Keratinocyte (primary cell): ENCODE measurements at regions not wholly inside any gene's neighbourhood (a gene's known extent, or its start where the extent isn't known, plus 50 kb on each side); places are given as distances from the start of the nearest gene placed in this dataset.

Experiments
- CTCF ChIP-seq, 3 experiments: IDR thresholded peaks in 1 of 3; conservative IDR thresholded peaks in 1 of 3; optimal IDR thresholded peaks in 1 of 3; 2 replicates in 2 of 3; 3 replicates in 1 of 3; pipeline versions ENCODE3 to v1.5.1; 2011; ENCODE audit warnings: low read length in 3 of 3, mild to moderate bottlenecking in 3 of 3, moderate library complexity in 2 of 3, control low read depth in 1 of 3, inconsistent platforms in 1 of 3; ENCODE audit not compliant: insufficient read depth in 2 of 3; ENCODE audit errors: extremely low read depth in 1 of 3
- EZH2 ChIP-seq: IDR thresholded peaks from one replicate; pipeline ENCODE4 v1.6.1; 2012; ENCODE audit warnings: inconsistent platforms, mild to moderate bottlenecking, low read length, moderate library complexity

DNA sequence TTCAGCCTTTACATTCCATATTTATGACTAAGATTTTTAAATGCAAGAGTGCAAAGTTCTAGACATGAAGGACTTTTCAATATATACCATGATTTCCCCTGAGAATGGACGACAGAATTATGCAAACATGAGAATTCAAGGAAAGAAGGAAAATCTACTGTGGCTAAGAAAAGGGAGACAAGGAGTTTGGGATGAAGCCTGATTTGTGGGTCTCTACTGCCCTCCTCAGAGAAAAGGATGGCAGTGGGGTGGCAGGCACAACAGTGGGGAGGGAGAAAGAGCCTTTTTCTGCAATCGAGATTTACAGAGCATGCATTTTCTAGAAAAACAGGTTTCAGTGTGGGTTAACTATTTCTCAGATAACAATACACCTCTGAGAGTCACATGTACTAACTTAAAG is 466.9 kb upstream of the NRSN1 start:
- peak in 2 of 3 experiments; percentile 29 to 36 for TF ChIP-seq CTCF (optimal IDR thresholded peaks at IDR 0.05 in 1 of 3, IDR thresholded peaks at IDR 0.05 in 1 of 3, conservative IDR thresholded peaks at IDR 0.05 in 1 of 3; ENCODE audit: extremely low read depth in 1 of 3, insufficient read depth in 2 of 3, low read length in 3 of 3)
- TF ChIP-seq EZH2 = no peak
